ENCODE measurements at regions not wholly inside any gene's neighbourhood (a gene's known extent, or its start where the extent isn't known, plus 50 kb on each side); places are given as distances from the start of the nearest gene placed in this dataset.
A peak's percentile ranks its signal among the peaks of the same experiment; 100 is the strongest.

- no peaks in the 10 kb centered on the region for H3K4me1 Mint-ChIP-seq (ENCODE audit: insufficient read depth, unreplicated experiment)
- TF ChIP-seq, protein P1, sequence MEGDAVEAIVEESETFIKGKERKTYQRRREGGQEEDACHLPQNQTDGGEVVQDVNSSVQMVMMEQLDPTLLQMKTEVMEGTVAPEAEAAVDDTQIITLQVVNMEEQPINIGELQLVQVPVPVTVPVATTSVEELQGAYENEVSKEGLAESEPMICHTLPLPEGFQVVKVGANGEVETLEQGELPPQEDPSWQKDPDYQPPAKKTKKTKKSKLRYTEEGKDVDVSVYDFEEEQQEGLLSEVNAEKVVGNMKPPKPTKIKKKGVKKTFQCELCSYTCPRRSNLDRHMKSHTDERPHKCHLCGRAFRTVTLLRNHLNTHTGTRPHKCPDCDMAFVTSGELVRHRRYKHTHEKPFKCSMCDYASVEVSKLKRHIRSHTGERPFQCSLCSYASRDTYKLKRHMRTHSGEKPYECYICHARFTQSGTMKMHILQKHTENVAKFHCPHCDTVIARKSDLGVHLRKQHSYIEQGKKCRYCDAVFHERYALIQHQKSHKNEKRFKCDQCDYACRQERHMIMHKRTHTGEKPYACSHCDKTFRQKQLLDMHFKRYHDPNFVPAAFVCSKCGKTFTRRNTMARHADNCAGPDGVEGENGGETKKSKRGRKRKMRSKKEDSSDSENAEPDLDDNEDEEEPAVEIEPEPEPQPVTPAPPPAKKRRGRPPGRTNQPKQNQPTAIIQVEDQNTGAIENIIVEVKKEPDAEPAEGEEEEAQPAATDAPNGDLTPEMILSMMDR (IDR thresholded peaks at IDR 0.05; ENCODE audit: unreplicated experiment) = no peak
- H3K27me3 Mint-ChIP-seq (ENCODE audit: insufficient read depth, unreplicated experiment) = peaks cover 12% of the 10 kb centered on the region
- H3K4me3 Mint-ChIP-seq (ENCODE audit: unreplicated experiment) = no peak overlapping the region
- ChIA-PET CTCF (interaction anchor here (0.6 to 1.1 kb wide), 2 partner anchors 353 to 745 kb away, joined by 3 to 4 read pairs; no protein-coding TSS in a partner anchor), POLR2A (interaction anchor here (1.2 kb wide), 1 partner anchor 9 kb away, joined by 3 read pairs; no protein-coding TSS in a partner anchor)
- no TSS peak for BruUV-seq (replicated peaks)
- DNase-seq (ENCODE audit: unreplicated experiment) = no peak
- peaks cover 7% of the 10 kb centered on the region for H3K9me3 Mint-ChIP-seq (ENCODE audit: unreplicated experiment)
- no peaks in the 10 kb centered on the region for H3K36me3 Mint-ChIP-seq (ENCODE audit: insufficient read depth, unreplicated experiment)
- no peak overlapping the region for H3K27ac Mint-ChIP-seq (ENCODE audit: low read depth, unreplicated experiment)
- intact Hi-C loops (cut with micrococcal nuclease) = no loop called here
Observed at GRCh38 chr11:111194860-111195568, 50.5 kb upstream of the POU2AF2 start.

DNA sequence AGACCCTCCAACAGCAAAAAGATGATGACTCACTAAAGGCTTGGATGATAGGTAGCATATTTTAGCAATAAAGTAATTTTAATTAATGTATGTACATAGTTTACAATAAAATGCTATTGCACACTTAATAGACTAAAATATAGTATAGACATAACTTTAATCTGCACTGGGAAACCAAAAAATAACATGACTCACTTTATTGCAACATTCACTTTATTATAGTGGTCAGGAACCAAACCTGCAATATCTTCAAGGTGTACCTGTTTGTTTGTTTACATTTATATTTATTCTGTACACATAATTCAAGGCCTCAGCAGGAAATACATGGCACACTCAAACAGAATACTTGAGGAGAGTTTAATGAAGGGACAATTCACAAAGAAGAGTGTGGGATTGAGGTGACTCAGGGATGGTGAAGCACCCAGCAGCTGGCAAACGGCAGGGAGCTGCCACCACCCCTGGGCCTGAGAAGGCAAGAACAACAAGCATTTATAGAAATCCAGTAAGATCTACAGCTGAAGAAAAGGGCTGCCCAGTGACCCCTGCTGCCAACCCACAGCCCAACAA lies 51.5 kb upstream of the POU2AF2 start:
- CTCF ChIA-PET = interaction anchor here (0.6 kb wide), 2 partner anchors 33 to 53 kb away, joined by 3 read pairs; no protein-coding TSS in a partner anchor
- no peak overlapping the region for H3K4me3 Mint-ChIP-seq (ENCODE audit: unreplicated experiment)

DNA sequence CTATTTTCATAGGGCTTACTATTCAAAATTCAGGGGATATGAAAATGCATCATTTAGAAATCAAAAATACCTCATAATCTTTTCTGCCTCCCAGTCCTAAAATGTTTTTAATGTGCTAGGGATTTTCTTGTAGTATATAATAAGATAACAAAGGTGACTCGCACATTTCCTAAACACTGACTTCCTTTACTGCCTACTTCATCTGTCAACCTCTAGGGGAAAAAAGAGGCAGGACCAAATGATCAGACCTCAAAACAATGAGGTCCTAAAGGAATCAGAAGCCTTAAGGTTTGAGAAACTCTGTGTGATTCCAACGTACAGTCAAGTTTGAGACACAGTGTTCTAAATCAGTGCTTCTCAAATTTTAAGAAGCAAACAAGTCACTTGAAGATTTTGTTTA lies 56.1 kb upstream of the POU2AF2 start:
- H3K4me3 Mint-ChIP-seq (ENCODE audit: unreplicated experiment) = no peak overlapping the region
- ChIA-PET CTCF (no interaction called here), POLR2A (no interaction called here)
- intact Hi-C loops (cut with micrococcal nuclease) = no loop called here
- no peak overlapping the region for H3K27ac Mint-ChIP-seq (ENCODE audit: low read depth, unreplicated experiment)
- peaks cover 15% of the 10 kb centered on the region for H3K9me3 Mint-ChIP-seq (ENCODE audit: unreplicated experiment)
- DNase-seq (ENCODE audit: unreplicated experiment) = no peak
- no TSS peak for BruUV-seq (replicated peaks)
- H3K27me3 Mint-ChIP-seq (ENCODE audit: insufficient read depth, unreplicated experiment) = no peaks in the 10 kb centered on the region
- no peaks in the 10 kb centered on the region for H3K36me3 Mint-ChIP-seq (ENCODE audit: insufficient read depth, unreplicated experiment)
- no peaks in the 10 kb centered on the region for H3K4me1 Mint-ChIP-seq (ENCODE audit: insufficient read depth, unreplicated experiment)
- TF ChIP-seq, protein P1 (IDR thresholded peaks at IDR 0.05; ENCODE audit: unreplicated experiment) = no peak

More for the DNA sequence above, 51.5 kb upstream of the POU2AF2 start:
- peaks cover 12% of the 10 kb centered on the region for H3K27me3 Mint-ChIP-seq (ENCODE audit: insufficient read depth, unreplicated experiment)
- no peaks in the 10 kb centered on the region for H3K36me3 Mint-ChIP-seq (ENCODE audit: insufficient read depth, unreplicated experiment)
- TF ChIP-seq, protein P1 (IDR thresholded peaks at IDR 0.05; ENCODE audit: unreplicated experiment) = no peak
- peaks cover 7% of the 10 kb centered on the region for H3K9me3 Mint-ChIP-seq (ENCODE audit: unreplicated experiment)
- no TSS peak for BruUV-seq (replicated peaks)
- DNase-seq (ENCODE audit: unreplicated experiment) = peak; percentile 20
- H3K27ac Mint-ChIP-seq (ENCODE audit: low read depth, unreplicated experiment) = no peak overlapping the region
- H3K4me1 Mint-ChIP-seq (ENCODE audit: insufficient read depth, unreplicated experiment) = no peaks in the 10 kb centered on the region
- POLR2A ChIA-PET = interaction anchor here (1.2 kb wide), 1 partner anchor 8 kb away, joined by 3 read pairs; no protein-coding TSS in a partner anchor
- intact Hi-C loops (cut with micrococcal nuclease) = no loop called here

GRCh38 chr11:111186308-111186915 lies 59.1 kb upstream of the POU2AF2 start:
- H3K27me3 Mint-ChIP-seq (ENCODE audit: insufficient read depth, unreplicated experiment) = no peaks in the 10 kb centered on the region
- H3K4me3 Mint-ChIP-seq (ENCODE audit: unreplicated experiment) = no peak overlapping the region
- CTCF ChIA-PET = no interaction called here
- H3K27ac Mint-ChIP-seq (ENCODE audit: low read depth, unreplicated experiment) = no peak overlapping the region
- intact Hi-C loops (cut with micrococcal nuclease) = no loop called here
- no TSS peak for BruUV-seq (replicated peaks)
- H3K4me1 Mint-ChIP-seq (ENCODE audit: insufficient read depth, unreplicated experiment) = peaks cover 8% of the 10 kb centered on the region
- TF ChIP-seq, protein P1 (IDR thresholded peaks at IDR 0.05; ENCODE audit: unreplicated experiment) = no peak
- no peaks in the 10 kb centered on the region for H3K36me3 Mint-ChIP-seq (ENCODE audit: insufficient read depth, unreplicated experiment)
- POLR2A ChIA-PET = interaction anchor here (1.2 kb wide), 1 partner anchor 8 kb away, joined by 3 read pairs; no protein-coding TSS in a partner anchor
- DNase-seq (ENCODE audit: unreplicated experiment) = no peak
- peaks cover 8% of the 10 kb centered on the region for H3K9me3 Mint-ChIP-seq (ENCODE audit: unreplicated experiment)
